DMS114 treated with DMSO at 0.1 percent for 48 hours (cell line): ENCODE measurements at regions not wholly inside any gene's neighbourhood (a gene's known extent, or its start where the extent isn't known, plus 50 kb on each side); places are given as distances from the start of the nearest gene placed in this dataset.

ENCODE experiments used
- DNase-seq: peaks from one replicate; lab custom pipeline; 2025; ENCODE audit not compliant: unreplicated experiment; lab: John Stamatoyannopoulos, UW

DNA sequence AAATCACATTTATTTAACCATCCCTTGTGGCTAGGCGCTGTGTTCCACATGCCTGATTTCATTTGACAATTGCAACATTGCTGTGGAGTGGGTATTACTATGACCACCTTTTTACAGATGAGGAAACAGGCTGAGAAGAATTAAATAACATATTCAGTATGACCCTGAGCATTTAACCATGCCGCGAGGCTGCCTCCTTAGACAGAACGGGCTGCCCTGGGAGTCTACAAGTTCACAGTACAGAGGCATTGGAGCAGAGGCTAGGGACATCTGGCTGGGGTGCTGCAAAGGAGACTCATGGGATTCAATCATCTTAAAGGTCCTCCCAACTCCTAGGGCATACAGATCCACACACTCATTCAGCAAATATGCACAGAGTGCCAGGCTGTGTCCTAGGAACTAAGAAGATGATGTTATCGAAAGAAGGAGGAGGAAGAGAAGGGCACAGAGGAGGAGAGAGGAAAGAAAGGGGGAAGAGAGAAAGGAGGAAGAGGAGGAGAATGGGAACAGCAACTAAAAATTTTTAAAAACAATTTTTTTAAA, 164.7 kb upstream of the CCND2 start:
- no peak for DNase-seq

DNA sequence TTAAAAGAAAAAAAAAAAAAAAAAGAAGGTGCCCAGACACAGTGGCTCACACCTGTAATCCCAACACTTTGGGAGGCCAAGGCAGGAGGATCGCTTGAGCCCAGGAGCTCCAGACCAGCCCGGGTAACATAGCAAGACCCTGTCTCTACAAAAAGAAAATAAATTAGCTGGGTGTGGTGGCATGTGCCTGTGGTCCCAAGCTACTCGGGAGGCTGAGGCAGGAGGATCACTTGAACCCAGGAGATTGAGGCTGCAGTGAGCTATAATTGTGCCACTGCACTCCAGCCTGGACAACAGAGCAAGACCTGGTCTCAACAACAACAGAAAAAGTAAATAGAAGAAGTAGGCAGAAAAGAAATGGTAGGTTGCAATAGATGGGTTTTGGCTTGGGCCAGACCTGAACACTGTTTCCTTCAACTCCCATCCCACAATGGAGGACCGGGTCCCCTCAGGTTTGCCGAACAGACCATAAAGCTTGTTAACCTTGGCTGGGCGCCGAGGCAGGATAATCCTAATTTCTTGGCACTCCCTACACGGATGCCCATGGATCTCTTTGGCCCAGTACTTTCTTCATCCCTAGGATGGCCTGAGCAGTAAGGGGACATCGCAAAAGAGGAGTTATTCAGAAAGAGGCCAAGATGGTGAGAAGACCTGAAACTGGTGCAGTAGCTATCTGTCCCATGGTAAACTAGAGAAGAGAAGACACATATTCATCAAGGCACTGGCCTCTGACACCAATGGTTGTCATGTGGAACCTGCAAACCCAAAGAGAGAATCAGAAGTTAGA, 165.5 kb upstream of the CCND2 start:
- no peak for DNase-seq

DNA sequence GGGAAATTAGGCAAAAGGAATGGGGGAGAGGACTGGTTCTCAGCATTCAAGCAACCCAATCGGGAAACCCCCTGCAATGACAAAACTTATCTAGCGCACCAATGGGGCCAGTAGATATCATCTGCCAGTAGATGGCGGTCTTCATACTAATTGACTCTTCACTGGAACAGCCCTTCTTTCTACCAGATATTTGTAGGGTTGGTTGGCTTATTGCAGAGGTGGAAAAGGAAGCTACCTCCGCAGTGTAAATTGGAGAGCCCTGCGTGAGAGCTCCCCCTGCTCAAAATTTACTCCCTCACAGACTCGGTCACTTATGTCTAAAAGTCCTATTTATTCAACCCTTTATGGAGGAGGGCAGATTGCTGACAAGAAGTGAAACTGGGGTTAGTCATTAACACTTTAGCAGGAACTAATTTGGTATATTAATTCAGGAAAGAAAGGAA, 166.1 kb upstream of the CCND2 start:
- peak; percentile 8 for DNase-seq

DNA sequence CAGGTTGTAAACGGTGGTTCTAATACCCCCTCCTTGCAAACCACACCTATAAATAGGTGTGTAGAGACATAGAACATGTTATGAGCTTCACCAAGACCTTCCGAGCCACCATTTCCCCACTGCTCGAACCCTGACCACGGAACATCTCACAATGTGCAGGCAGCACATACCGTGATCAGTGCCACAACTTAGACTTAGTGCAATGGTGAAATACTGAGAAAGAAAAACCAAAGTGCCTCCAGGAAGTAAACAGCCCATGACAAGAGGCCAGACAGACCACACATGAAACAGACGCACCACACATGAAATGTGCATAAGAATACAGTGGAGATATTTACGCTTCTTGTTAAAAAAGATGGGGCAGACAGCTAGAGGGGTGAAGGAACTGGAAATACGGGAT, 166.9 kb upstream of the CCND2 start:
- no peak for DNase-seq

DNA sequence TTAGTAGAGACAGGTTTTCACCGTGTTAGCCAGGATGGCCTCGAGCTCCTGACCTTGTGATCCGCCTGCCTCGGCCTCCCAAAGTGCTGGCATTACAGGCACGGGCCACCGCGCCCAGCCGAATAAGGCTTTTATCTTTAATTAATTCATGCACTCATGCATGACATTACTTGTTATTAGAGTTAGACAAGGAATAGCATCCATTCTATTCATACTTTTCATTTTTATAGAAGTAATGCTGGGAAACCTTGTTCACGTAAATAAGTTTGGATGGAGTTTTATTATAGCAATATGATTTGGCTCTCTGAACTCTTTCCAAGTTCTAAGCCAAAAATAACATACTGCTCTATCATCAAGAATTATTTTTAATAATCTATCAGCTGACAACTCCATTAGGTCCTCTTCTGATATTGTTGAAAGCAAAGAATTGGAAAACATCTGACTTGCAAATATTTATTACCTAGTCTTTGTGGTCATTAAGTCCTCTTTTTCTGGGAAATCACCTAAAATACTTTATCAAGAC, 168.8 kb upstream of the CCND2 start:
- no peak for DNase-seq

DNA sequence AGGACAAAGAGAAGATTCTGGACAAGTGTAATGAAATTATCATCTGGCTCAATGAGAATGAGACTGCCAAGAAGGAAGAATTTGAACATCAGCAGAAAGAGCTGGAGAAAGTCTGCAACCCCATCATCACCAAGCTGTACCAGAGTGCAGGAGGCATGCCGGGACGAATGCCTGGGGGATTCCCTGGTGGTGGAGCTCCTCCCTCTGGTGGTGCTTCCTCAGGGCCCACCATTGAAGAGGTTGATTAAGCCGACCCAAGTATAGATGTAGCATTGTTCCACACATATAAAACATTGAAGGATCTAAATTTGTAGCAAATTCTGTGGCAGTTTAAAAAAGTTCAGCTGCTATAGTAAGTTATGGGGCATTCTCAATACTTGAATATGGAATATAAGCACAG, 174.3 kb upstream of the CCND2 start:
- DNase-seq = no peak

DNA sequence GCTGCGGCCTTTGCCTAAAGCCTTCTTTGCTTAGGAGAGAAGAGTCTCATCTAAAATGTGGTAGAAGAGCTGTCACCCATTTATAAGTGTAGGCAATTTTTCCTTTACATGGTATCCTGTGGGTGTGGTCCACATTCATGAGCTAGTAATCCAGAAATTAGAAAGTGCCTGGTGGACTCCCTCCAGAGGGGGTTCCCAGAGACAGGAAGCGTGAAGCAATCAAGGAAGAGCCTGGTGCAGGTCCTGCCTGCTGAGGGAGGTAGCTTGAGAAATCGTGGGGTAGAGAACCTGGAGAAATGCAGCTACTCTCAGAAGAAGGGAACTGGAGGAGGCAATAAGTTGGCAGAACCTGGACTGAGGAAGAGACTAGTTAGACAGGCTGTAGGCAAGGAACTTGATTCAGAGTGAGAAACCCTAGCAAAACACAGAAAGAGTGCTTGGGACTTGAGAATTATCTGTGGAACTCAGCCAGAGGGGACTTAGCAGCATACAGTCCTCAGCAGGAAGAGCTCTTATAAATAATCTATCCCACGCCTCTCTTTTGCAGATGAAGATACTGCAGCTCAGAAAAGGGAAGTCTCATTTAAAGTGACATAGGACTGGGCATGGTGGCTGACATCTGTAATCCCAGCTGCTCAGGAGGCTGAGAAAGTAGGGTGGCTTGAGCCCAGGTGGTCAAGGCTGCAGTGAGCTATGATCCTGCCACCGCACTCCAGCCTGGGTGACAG, 182.4 kb upstream of the CCND2 start:
- no peak for DNase-seq

DNA sequence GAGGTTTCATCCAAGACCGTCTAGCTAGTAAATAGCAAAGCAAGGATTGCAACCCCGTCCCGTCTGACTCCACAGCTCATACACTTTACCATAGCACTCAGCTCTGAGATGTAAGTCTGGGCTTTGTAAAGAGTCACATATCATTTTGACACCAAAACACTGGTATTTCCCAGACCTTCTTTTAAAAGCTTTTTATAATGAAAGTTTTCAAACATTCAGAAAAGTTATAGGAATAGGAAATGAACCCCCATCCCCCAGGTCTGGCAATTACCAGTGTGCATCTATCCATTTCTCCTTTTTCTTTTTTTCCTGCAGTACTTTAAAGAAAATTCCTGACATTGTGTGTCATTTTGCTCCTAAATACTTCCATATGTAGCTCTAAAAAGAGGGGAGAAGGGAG, 183.6 kb upstream of the CCND2 start:
- DNase-seq = no peak

DNA sequence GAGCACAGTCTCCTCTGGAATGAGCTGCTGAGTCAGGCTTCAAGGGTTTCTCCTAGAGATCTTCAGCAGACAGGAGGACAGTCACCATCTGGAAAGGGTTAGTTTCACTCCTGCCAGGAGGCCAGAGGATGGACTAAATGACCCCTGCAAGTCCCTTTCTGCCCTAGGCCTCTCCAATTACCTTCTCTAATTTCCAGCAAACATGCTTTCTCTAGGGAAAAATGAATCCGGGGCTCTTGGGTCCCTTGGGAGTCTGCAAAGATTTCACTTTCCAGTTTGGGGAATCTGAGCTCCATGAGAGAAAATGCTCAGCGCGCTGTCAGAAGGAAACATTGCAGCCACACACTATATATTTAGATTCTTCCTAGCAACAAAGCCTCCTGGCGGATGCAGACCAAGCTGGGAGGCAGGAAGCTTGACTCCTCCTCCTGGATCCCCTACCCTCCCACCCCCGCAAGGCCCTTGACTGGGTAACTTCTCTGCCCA, 184.4 kb upstream of the CCND2 start:
- no peak for DNase-seq

DNA sequence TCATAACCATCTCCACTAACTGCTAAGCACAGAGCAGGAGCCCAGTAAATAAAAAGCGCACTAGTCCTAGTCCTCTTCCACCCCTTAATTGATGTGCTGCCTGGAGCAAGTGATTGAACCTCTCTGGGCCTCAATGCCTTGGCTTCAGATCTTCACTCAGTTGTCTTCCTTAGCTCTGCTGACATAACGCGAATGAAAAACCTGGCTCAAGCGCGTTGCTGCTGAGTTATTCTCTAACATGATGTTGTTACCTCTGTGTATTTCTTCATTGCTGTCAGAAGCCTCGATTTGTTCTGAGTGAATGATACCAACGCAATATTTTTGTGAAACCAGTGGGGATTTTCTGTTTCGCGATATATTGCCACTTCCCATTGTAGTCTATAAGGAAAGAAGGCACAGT, 185.1 kb upstream of the CCND2 start:
- no peak for DNase-seq

DNA sequence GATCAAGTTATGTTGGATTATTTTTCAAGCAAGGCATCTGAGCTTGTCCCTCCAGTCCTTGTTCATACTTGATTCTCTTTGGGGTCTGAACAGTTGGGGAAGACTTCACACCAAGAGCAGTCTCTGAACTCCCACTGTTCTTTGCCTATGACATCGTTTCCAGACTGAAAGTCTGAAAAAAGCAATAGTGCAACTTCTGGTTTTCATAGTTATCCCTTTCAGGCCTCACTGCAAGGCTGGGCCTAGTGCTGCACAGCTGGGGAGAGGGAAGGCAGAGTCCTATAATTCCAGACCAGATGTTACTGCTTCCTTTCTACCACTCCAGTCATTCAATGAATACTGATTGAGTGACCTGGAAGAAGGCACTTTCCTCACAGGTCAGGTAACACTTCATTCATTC, 187.1 kb upstream of the CCND2 start:
- DNase-seq = no peak

DNA sequence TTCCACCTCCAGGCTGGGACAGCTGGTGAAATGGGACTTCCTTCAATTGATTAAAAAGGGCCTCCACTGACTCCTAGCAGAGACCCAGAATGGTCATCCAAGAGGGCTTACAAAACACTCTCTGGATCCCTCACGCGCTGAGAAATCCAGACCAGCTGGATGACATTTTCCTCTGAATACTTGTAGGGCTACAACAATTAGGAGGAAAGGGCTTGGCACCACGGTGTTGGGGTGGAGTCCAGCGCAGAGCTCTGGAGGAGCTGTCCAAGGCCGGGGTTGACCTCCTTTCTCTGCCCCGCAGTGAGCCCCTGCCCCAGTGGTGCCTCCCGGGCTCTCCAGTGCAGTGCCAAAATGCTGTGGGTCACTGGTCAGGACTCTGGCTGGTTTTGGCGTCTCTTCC, 189.0 kb upstream of the CCND2 start:
- DNase-seq = no peak

DNA sequence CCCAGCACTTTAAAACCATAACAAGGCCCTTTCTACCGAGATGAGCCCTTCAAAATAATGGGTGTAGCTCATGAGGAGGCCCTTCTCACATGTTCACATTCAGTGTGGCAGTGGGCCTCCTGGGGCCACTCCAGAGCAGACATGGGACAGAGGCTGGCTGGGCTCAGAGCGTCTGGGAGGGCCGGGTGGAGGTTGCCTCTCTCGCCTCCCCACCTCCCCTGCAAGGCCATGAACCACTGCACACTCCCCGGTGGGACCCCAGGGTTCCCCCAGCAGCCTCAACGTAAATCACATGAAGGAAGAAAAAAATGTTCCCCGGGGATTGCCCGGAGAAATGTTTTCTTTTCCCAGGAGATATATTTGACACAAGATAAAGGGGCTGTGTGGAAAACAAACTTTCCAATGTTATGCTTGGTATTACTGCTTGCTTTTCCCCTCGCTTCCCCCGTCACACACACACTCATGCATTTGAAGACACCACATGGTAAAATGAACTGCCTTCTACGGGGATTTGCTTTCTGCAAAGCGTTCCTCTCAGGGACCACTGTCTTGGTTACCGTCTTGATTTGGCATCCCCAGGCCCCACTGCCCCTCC, 190.7 kb upstream of the CCND2 start:
- no peak for DNase-seq

DNA sequence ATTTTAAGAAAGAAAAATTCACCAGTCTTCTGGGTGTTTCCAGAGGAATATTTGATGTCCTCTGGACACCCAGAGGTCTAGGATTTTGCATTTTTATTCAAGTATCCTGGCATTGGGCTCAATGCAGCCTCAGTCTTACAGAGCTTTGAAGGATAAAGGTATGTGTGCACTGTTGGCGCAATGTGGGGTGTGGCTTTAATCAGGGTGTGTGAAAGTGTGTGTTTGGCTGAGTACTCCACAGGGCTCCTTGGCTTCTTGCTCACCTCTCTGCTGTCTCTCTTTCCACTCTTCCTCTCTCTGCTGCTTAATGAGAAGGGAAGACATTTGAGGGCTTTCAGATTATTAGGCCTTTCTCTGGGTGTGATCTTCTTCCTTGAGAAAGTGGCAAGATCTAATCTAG, 193.3 kb upstream of the CCND2 start:
- DNase-seq = no peak

DNA sequence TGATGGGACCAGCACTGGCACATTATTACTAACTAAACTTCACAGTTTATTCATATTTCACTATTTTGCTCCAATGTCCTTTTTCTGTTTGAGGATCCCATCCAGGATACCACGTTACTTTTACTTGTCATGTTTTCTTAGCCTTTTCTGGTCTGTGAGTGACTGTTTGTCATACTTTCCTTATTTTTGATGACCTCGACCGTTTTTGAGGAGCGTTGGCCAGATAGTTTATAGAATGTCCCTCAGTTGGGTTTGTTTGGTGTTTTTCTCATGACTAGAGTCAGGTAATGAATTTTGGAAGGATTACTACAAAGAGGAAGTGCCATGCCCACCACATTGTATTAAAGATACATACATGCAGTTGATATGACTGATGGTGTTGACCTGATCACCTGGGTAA, 199.4 kb upstream of the CCND2 start:
- DNase-seq = no peak

DNA sequence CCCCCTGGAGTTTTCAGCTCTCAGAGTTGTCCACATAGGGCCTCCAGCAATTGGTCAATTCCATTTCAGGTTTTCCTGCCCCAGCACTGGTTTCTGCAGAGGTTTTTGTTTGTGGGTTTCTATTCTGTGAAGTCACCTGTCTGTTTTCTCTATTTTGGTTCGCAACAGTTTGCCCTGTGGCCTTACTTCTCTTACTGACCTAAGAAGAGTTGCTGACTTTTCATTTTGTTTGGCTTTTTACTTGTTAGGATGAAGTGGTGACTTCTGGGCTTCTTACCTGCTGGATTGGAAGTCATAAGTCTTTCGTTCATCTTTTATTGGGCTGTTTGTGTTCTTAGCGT, 196.4 kb upstream of the PARP11 start:
- DNase-seq = no peak

DNA sequence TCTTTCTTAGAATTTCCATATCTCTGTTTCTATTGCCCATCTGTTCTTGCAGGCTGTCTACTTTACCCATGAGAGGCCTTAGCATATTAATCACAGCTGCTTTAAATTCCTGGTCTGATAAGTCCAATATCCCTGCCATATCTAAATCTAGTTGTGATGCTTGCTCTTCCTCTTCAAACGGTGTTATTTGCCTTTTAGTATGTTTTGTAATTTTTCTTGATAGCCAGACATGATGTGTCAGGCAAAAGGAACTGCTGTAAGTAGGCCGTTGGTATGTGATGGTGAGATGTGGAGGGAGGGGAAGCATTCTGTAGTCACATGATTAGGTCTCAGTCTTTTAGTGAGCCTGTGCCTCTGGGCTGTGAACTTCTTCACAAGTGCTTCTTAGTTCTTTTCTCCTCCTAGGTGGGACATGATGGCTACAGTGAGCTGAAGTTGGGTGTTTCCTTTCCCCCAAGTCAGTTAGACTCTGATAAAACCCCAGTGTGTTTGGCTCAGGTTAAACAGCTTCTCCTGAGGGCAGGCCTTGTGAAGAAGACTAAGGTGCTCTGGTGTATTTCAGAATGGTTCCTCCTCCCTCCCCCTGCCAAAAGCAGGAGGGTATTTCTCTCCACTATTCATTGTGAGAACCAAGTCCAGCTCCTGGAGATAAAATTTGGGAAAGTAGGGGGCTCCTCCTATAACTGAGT, 195.9 kb upstream of the PARP11 start:
- no peak for DNase-seq

DNA sequence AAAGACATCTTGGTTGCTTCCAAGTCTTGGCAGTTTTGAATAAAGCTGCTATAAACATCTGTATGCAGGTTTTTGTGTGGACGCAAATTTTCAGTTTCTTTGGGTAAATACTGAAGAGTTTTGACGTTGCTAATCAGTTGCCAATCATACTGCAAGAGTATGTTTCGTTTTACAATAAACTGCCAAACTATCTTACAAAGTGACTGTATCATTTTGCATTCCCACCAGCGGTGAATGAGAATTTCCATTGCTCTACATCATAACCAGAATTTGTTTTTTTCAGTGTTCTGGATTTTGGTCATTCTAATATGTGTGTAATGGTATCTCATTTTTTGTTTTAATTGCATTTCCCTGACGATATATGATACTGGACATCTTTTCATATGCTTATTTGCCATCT, 190.8 kb upstream of the PARP11 start:
- no peak for DNase-seq

DNA sequence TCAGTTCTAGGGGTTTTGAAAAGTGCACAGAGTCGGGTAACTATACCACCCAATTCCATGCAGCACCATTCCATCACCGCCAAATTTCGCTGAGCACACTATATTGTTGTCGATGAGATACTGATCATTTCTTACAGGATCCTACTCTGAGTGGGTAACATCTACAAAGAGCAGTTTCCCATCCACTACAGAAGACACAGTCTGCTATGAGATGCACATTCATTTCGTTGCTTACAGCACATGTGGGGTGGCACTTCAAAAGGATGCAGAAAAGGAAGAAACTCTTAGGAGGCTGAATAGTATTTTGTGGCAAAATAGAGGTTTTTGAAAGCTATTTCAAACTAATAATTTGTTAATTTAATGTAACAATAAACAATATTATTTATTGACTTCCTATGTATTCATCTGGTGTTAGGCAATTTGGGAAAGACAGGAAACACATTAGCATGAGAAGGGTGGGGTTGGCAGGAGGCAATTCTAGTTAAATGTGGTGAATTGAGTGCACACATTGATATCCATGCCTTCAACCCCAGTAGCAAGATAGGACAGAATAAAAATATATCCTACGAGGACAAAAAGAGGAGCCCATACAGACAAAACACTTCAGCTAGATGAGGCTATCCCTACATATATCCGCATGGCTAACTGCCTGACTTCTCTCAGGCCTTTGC, 186.8 kb upstream of the PARP11 start:
- DNase-seq = no peak
